ENCODE measurements at regions not wholly inside any gene's neighbourhood (a gene's known extent, or its start where the extent isn't known, plus 50 kb on each side); places are given as distances from the start of the nearest gene placed in this dataset.

DNA sequence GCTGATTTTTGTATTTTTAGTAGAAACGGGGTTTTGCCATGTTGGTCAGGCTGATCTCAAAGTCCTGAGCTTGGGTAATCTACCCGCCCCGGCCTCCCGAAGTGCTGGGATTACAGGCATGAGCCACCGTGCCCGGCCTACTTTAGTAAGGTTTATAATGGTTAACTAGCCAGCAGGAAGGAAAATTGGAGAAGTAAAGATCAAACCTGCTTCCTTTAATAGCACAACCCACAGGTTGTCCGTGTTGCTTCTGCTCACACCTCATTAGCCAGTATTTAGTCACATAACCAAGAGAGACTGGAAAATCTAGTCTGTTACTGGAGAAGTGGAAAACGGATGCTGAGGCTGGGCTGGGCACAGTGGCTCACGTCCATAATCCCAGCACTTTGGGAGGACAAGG is 51.9 kb upstream of the TBL1XR1 start:
- peak overlapping the region; percentile 20; the same call in 1 of the 2 replicates for H2AFZ ChIP-seq
- TF ChIP-seq EZH2 (IDR thresholded peaks at IDR 0.05; ENCODE audit: low read depth): no peak
- TF ChIP-seq, protein P1, sequence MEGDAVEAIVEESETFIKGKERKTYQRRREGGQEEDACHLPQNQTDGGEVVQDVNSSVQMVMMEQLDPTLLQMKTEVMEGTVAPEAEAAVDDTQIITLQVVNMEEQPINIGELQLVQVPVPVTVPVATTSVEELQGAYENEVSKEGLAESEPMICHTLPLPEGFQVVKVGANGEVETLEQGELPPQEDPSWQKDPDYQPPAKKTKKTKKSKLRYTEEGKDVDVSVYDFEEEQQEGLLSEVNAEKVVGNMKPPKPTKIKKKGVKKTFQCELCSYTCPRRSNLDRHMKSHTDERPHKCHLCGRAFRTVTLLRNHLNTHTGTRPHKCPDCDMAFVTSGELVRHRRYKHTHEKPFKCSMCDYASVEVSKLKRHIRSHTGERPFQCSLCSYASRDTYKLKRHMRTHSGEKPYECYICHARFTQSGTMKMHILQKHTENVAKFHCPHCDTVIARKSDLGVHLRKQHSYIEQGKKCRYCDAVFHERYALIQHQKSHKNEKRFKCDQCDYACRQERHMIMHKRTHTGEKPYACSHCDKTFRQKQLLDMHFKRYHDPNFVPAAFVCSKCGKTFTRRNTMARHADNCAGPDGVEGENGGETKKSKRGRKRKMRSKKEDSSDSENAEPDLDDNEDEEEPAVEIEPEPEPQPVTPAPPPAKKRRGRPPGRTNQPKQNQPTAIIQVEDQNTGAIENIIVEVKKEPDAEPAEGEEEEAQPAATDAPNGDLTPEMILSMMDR (conservative IDR thresholded peaks at IDR 0.05): no peak
- H3K9me2 ChIP-seq (ENCODE audit: insufficient read depth): no peaks in the 10 kb centered on the region
- POLR2A ChIA-PET (ENCODE audit: unreplicated experiment): interaction anchor here (0.6 to 0.7 kb wide), 3 partner anchors 16 to 560 kb away, joined by 4 to 11 read pairs (median 5); no protein-coding TSS in a partner anchor
- intact Hi-C loops (cut with micrococcal nuclease; ENCODE audit: unreplicated experiment): loop anchor here (2.0 to 5.0 kb wide), 2 partner anchors 33 to 110 kb away; no protein-coding TSS in a partner anchor
- peaks cover 19% of the 10 kb centered on the region for H3F3A ChIP-seq (ENCODE audit: insufficient read depth, low read depth)
- no peaks in the 10 kb centered on the region for H3K79me2 ChIP-seq (ENCODE audit: low read depth)
- H3K4me3 ChIP-seq: no peak overlapping the region
- peak; percentile 37 to 94 for DNase-seq
- peak overlapping the region; percentile 62 for H3K27ac ChIP-seq
- peaks cover 18% of the 10 kb centered on the region for H3K4me1 ChIP-seq (replicated peaks; ENCODE audit: insufficient read depth)
- CTCF ChIA-PET: no interaction called here
- H3K9me3 ChIP-seq (ENCODE audit: insufficient read depth, low read depth): no peaks in the 10 kb centered on the region
- no peaks in the 10 kb centered on the region for H3K36me3 ChIP-seq (ENCODE audit: low read depth)
- no peaks in the 10 kb centered on the region for H4K20me1 ChIP-seq (ENCODE audit: insufficient read depth)
- no peaks in the 10 kb centered on the region for H3K27me3 ChIP-seq (ENCODE audit: insufficient read depth, low read depth)
- peak overlapping the region; percentile 46 for H3K4me2 ChIP-seq
- BruUV-seq (replicated peaks): no TSS peak

DNA sequence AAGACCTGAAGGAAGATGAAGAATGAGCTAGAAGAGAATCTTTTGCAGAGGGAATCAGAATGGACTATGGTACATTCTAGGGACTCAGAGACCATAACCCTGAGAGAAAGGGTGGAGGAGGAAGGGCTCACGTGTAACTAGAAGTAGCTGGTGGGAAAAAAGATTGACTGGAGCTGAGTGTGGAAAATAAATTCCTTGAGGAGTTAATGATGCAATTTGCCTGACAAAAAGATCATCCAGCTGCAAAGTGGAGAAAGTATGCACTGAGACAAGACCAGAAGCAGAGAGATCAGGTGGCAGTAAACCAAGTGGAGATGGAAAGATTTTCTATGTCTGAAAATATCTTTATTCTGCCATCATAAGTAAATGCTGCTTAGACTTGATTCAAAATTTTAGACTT is 52.9 kb upstream of the TBL1XR1 start:
- no TSS peak for BruUV-seq (replicated peaks)
- H3K4me3 ChIP-seq: no peak overlapping the region
- no peaks in the 10 kb centered on the region for H3K79me2 ChIP-seq (ENCODE audit: low read depth)
- peak overlapping the region; percentile 62 for H3K27ac ChIP-seq
- POLR2A ChIA-PET (ENCODE audit: unreplicated experiment): no interaction called here
- H3K9me2 ChIP-seq (ENCODE audit: insufficient read depth): no peaks in the 10 kb centered on the region
- H4K20me1 ChIP-seq (ENCODE audit: insufficient read depth): no peaks in the 10 kb centered on the region
- no peaks in the 10 kb centered on the region for H3K36me3 ChIP-seq (ENCODE audit: low read depth)
- no peak for DNase-seq
- peaks cover 19% of the 10 kb centered on the region for H3F3A ChIP-seq (ENCODE audit: insufficient read depth, low read depth)
- CTCF ChIA-PET: no interaction called here
- H3K27me3 ChIP-seq (ENCODE audit: insufficient read depth, low read depth): no peaks in the 10 kb centered on the region
- TF ChIP-seq, protein P1 (conservative IDR thresholded peaks at IDR 0.05): no peak
- TF ChIP-seq EZH2 (IDR thresholded peaks at IDR 0.05; ENCODE audit: low read depth): no peak
- H3K9me3 ChIP-seq (ENCODE audit: insufficient read depth, low read depth): no peaks in the 10 kb centered on the region
- intact Hi-C loops (cut with micrococcal nuclease; ENCODE audit: unreplicated experiment): no loop called here
- peak overlapping the region; percentile 35; the same call in 1 of the 2 replicates for H2AFZ ChIP-seq
- H3K4me2 ChIP-seq: no peak overlapping the region
- peaks cover 18% of the 10 kb centered on the region for H3K4me1 ChIP-seq (replicated peaks; ENCODE audit: insufficient read depth)

DNA sequence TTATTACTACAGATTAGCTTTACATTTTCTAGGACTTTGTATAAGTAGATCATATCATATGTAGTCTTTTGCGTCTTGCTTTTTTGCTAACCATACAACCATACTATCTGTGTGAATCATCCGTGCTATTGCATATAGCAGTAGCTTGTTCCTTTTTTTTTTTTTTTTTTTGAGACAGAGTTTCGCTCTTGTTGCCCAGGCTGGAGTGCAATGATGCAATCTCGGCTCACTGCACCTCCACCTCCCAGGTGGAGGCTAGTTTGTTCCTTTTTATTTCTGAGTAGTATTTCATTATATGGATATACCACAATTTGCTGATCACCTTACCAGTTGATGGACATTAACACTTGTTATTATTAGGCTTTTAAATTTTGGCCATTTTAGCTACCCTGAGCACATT is 54.5 kb upstream of the TBL1XR1 start:
- no peaks in the 10 kb centered on the region for H4K20me1 ChIP-seq (ENCODE audit: insufficient read depth)
- TF ChIP-seq EZH2 (IDR thresholded peaks at IDR 0.05; ENCODE audit: low read depth): no peak
- TF ChIP-seq, protein P1 (conservative IDR thresholded peaks at IDR 0.05): no peak
- ChIA-PET POLR2A (ENCODE audit: unreplicated experiment) (interaction anchor here (0.5 kb wide), 1 partner anchor 290 kb away, joined by 3 read pairs; no protein-coding TSS in a partner anchor), CTCF (no interaction called here)
- H3K27me3 ChIP-seq (ENCODE audit: insufficient read depth, low read depth): no peaks in the 10 kb centered on the region
- no peaks in the 10 kb centered on the region for H3K36me3 ChIP-seq (ENCODE audit: low read depth)
- BruUV-seq (replicated peaks): no TSS peak
- no peaks in the 10 kb centered on the region for H3K9me3 ChIP-seq (ENCODE audit: insufficient read depth, low read depth)
- H3K4me3 ChIP-seq: no peak overlapping the region
- peaks cover 19% of the 10 kb centered on the region for H3F3A ChIP-seq (ENCODE audit: insufficient read depth, low read depth)
- no peak for DNase-seq
- H3K9me2 ChIP-seq (ENCODE audit: insufficient read depth): no peaks in the 10 kb centered on the region
- H3K4me1 ChIP-seq (replicated peaks; ENCODE audit: insufficient read depth): peaks cover 18% of the 10 kb centered on the region
- H2AFZ ChIP-seq: no peak overlapping the region
- no peaks in the 10 kb centered on the region for H3K79me2 ChIP-seq (ENCODE audit: low read depth)
- H3K27ac ChIP-seq: no peak overlapping the region
- H3K4me2 ChIP-seq: no peak overlapping the region
- intact Hi-C loops (cut with micrococcal nuclease; ENCODE audit: unreplicated experiment): no loop called here

Data from PC-9 (cell line).